ENCODE measurements at regions not wholly inside any gene's neighbourhood (a gene's known extent, or its start where the extent isn't known, plus 50 kb on each side); places are given as distances from the start of the nearest gene placed in this dataset.

DNA sequence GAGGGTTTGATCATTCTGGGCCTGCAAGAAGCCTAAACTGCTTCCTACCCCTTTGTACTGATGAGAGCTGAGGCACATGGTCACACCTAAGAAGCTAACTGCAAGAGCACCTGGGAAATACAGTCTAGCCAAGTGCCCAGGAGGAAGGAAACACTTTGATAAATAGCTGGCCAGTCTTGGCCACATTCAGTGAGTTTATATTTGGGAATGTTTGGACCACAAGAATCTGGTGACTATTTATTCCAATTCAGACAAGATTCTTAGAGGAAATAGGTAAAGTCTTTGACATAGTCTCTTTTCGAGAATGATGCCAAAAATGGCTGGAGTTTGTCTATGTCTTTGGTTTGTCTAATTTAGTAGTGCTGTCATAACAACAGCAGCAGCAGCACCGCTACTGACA lies 213.6 kb downstream of the KIF20B start (continued):
- no peak for TF ChIP-seq MXD4 (CRISPR knock-in tag; IDR thresholded peaks at IDR 0.05; ENCODE audit: borderline replicate concordance)
- TF ChIP-seq, protein P1, sequence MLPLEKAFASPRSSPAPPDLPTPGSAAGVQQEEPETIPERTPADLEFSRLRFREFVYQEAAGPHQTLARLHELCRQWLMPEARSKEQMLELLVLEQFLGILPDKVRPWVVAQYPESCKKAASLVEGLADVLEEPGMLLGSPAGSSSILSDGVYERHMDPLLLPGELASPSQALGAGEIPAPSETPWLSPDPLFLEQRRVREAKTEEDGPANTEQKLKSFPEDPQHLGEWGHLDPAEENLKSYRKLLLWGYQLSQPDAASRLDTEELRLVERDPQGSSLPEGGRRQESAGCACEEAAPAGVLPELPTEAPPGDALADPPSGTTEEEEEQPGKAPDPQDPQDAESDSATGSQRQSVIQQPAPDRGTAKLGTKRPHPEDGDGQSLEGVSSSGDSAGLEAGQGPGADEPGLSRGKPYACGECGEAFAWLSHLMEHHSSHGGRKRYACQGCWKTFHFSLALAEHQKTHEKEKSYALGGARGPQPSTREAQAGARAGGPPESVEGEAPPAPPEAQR (CRISPR knock-in tag; IDR thresholded peaks at IDR 0.05): no peak
- no peak for TF ChIP-seq CREM (CRISPR knock-in tag; IDR thresholded peaks at IDR 0.05)
- TF ChIP-seq ZNF423 (CRISPR knock-in tag; IDR thresholded peaks at IDR 0.05): no peak
- TF ChIP-seq KAT7 (CRISPR knock-in tag; IDR thresholded peaks at IDR 0.05; ENCODE audit: borderline replicate concordance): no peak
- TF ChIP-seq, protein P2, sequence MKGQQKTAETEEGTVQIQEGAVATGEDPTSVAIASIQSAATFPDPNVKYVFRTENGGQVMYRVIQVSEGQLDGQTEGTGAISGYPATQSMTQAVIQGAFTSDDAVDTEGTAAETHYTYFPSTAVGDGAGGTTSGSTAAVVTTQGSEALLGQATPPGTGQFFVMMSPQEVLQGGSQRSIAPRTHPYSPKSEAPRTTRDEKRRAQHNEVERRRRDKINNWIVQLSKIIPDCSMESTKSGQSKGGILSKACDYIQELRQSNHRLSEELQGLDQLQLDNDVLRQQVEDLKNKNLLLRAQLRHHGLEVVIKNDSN (CRISPR knock-in tag; IDR thresholded peaks at IDR 0.05): no peak
- TF ChIP-seq, protein P3, sequence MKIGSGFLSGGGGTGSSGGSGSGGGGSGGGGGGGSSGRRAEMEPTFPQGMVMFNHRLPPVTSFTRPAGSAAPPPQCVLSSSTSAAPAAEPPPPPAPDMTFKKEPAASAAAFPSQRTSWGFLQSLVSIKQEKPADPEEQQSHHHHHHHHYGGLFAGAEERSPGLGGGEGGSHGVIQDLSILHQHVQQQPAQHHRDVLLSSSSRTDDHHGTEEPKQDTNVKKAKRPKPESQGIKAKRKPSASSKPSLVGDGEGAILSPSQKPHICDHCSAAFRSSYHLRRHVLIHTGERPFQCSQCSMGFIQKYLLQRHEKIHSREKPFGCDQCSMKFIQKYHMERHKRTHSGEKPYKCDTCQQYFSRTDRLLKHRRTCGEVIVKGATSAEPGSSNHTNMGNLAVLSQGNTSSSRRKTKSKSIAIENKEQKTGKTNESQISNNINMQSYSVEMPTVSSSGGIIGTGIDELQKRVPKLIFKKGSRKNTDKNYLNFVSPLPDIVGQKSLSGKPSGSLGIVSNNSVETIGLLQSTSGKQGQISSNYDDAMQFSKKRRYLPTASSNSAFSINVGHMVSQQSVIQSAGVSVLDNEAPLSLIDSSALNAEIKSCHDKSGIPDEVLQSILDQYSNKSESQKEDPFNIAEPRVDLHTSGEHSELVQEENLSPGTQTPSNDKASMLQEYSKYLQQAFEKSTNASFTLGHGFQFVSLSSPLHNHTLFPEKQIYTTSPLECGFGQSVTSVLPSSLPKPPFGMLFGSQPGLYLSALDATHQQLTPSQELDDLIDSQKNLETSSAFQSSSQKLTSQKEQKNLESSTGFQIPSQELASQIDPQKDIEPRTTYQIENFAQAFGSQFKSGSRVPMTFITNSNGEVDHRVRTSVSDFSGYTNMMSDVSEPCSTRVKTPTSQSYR (CRISPR knock-in tag; IDR thresholded peaks at IDR 0.05): no peak

DNA sequence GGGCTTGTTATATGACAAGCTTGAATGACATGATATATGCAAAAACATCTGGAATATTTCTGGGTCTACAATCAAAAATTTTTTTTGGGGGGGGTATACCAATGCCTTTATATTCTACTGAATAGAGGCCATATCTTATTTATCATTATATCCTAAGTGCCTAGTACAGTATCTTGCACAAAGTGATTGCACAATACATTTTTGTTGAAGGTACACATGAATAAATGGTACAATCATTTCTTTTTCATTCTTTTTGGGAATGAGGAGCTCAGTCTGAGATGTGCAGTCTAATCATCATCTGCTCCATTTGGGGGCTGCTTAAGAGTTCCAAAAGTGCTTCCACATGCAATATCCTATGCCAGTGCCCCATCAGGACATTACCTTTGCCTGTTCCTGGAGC lies 214.6 kb downstream of the KIF20B start:
- peaks cover 3% of the 10 kb centered on the region; the same call in 1 of the 2 replicates for H3K4me1 Mint-ChIP-seq
- H3K36me3 Mint-ChIP-seq: no peaks in the 10 kb centered on the region
- ChIA-PET POLR2A (no interaction called here), CTCF (interaction anchor here (1.0 kb wide), 1 partner anchor 62 kb away, joined by 3 read pairs; no protein-coding TSS in a partner anchor)
- TF ChIP-seq ZNF138 (CRISPR knock-in tag; conservative IDR thresholded peaks at IDR 0.05) (no peak), NR3C1 (CRISPR knock-in tag; conservative IDR thresholded peaks at IDR 0.05; ENCODE audit: low read depth) (no peak), NFATC4 (CRISPR knock-in tag; IDR thresholded peaks at IDR 0.05) (no peak), TEAD1 (CRISPR knock-in tag; IDR thresholded peaks at IDR 0.05) (no peak)
- TF ChIP-seq, protein P4, sequence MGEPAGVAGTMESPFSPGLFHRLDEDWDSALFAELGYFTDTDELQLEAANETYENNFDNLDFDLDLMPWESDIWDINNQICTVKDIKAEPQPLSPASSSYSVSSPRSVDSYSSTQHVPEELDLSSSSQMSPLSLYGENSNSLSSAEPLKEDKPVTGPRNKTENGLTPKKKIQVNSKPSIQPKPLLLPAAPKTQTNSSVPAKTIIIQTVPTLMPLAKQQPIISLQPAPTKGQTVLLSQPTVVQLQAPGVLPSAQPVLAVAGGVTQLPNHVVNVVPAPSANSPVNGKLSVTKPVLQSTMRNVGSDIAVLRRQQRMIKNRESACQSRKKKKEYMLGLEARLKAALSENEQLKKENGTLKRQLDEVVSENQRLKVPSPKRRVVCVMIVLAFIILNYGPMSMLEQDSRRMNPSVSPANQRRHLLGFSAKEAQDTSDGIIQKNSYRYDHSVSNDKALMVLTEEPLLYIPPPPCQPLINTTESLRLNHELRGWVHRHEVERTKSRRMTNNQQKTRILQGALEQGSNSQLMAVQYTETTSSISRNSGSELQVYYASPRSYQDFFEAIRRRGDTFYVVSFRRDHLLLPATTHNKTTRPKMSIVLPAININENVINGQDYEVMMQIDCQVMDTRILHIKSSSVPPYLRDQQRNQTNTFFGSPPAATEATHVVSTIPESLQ (CRISPR knock-in tag; IDR thresholded peaks at IDR 0.05): no peak
- TF ChIP-seq, protein P5, sequence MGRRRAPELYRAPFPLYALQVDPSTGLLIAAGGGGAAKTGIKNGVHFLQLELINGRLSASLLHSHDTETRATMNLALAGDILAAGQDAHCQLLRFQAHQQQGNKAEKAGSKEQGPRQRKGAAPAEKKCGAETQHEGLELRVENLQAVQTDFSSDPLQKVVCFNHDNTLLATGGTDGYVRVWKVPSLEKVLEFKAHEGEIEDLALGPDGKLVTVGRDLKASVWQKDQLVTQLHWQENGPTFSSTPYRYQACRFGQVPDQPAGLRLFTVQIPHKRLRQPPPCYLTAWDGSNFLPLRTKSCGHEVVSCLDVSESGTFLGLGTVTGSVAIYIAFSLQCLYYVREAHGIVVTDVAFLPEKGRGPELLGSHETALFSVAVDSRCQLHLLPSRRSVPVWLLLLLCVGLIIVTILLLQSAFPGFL (CRISPR knock-in tag; IDR thresholded peaks at IDR 0.05; ENCODE audit: borderline replicate concordance): no peak
- TF ChIP-seq, protein P6, sequence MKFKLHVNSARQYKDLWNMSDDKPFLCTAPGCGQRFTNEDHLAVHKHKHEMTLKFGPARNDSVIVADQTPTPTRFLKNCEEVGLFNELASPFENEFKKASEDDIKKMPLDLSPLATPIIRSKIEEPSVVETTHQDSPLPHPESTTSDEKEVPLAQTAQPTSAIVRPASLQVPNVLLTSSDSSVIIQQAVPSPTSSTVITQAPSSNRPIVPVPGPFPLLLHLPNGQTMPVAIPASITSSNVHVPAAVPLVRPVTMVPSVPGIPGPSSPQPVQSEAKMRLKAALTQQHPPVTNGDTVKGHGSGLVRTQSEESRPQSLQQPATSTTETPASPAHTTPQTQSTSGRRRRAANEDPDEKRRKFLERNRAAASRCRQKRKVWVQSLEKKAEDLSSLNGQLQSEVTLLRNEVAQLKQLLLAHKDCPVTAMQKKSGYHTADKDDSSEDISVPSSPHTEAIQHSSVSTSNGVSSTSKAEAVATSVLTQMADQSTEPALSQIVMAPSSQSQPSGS (CRISPR knock-in tag; IDR thresholded peaks at IDR 0.05; ENCODE audit: borderline replicate concordance, low read depth): no peak
- H3K4me3 Mint-ChIP-seq: no peak overlapping the region
- H3K27ac Mint-ChIP-seq: no peak overlapping the region
- H3K9me3 Mint-ChIP-seq: no peaks in the 10 kb centered on the region
- ATAC-seq: no peak
- no peaks in the 10 kb centered on the region; the same call in 1 of the 2 replicates for H3K27me3 Mint-ChIP-seq (ENCODE audit: low read depth)
- no peak for DNase-seq (ENCODE audit: low spot score)

Data from WTC11 (cell line).